ENCODE measurements at regions not wholly inside any gene's neighbourhood (a gene's known extent, or its start where the extent isn't known, plus 50 kb on each side); places are given as distances from the start of the nearest gene placed in this dataset.

DNA sequence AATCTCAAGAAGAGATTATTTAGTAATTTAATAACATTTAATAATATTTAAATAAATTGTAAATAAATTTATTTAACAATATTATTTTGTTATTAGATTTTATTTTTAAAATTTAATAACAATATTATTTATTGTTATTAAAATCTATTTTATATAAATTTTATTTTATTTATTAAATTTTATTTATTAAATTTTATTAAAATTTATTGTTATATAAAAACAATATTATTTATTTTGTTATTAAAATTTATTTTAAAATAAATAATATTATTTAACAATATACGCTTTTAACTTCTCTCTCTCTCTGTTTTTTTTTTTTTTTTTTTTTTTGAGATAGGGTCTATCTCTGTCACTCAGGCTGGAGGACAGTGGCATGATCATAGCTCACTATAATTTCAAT lies 347.1 kb upstream of the LRRC7 start:
- TF ChIP-seq ESRRG (CRISPR knock-in tag; IDR thresholded peaks at IDR 0.05) (no peak), ARNTL (CRISPR knock-in tag; IDR thresholded peaks at IDR 0.05; ENCODE audit: borderline replicate concordance, low read depth) (no peak), TOX (CRISPR knock-in tag; IDR thresholded peaks at IDR 0.05; ENCODE audit: borderline replicate concordance) (no peak), ZC3H10 (CRISPR knock-in tag; IDR thresholded peaks at IDR 0.05) (no peak), OSR1 (CRISPR knock-in tag; IDR thresholded peaks at IDR 0.05) (no peak), RARB (CRISPR knock-in tag; IDR thresholded peaks at IDR 0.05) (no peak), ZFP30 (CRISPR knock-in tag; IDR thresholded peaks at IDR 0.05) (no peak), PPARA (CRISPR knock-in tag; IDR thresholded peaks at IDR 0.05; ENCODE audit: borderline replicate concordance) (no peak), ISL1 (CRISPR knock-in tag; IDR thresholded peaks at IDR 0.05) (no peak), BACH2 (CRISPR knock-in tag; IDR thresholded peaks at IDR 0.05; ENCODE audit: borderline replicate concordance) (no peak), ZNF70 (CRISPR knock-in tag; IDR thresholded peaks at IDR 0.05) (no peak)
- TF ChIP-seq, protein P1, sequence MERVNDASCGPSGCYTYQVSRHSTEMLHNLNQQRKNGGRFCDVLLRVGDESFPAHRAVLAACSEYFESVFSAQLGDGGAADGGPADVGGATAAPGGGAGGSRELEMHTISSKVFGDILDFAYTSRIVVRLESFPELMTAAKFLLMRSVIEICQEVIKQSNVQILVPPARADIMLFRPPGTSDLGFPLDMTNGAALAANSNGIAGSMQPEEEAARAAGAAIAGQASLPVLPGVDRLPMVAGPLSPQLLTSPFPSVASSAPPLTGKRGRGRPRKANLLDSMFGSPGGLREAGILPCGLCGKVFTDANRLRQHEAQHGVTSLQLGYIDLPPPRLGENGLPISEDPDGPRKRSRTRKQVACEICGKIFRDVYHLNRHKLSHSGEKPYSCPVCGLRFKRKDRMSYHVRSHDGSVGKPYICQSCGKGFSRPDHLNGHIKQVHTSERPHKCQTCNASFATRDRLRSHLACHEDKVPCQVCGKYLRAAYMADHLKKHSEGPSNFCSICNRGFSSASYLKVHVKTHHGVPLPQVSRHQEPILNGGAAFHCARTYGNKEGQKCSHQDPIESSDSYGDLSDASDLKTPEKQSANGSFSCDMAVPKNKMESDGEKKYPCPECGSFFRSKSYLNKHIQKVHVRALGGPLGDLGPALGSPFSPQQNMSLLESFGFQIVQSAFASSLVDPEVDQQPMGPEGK (CRISPR knock-in tag; IDR thresholded peaks at IDR 0.05; ENCODE audit: borderline replicate concordance) = no peak
- TF ChIP-seq, protein P2, sequence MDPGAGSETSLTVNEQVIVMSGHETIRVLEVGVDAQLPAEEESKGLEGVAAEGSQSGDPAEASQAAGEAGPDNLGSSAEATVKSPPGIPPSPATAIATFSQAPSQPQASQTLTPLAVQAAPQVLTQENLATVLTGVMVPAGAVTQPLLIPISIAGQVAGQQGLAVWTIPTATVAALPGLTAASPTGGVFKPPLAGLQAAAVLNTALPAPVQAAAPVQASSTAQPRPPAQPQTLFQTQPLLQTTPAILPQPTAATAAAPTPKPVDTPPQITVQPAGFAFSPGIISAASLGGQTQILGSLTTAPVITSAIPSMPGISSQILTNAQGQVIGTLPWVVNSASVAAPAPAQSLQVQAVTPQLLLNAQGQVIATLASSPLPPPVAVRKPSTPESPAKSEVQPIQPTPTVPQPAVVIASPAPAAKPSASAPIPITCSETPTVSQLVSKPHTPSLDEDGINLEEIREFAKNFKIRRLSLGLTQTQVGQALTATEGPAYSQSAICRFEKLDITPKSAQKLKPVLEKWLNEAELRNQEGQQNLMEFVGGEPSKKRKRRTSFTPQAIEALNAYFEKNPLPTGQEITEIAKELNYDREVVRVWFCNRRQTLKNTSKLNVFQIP (CRISPR knock-in tag; IDR thresholded peaks at IDR 0.05; ENCODE audit: borderline replicate concordance, low read depth) = no peak
